Panc1 (cell line): ENCODE measurements at regions not wholly inside any gene's neighbourhood (a gene's known extent, or its start where the extent isn't known, plus 50 kb on each side); places are given as distances from the start of the nearest gene placed in this dataset.

Source experiments
- POLR2AphosphoS5 ChIP-seq: IDR thresholded peaks from 2 replicates; pipeline ENCODE4 v1.6.1; 2012; ENCODE audit warnings: mild to moderate bottlenecking, low read depth, low read length, moderate library complexity
- SIN3A ChIP-seq: IDR thresholded peaks from 2 replicates; pipeline ENCODE4 v1.6.1; 2012; ENCODE audit warnings: low read depth, mild to moderate bottlenecking, low read length, moderate library complexity, borderline replicate concordance; ENCODE audit not compliant: insufficient read depth
- TCF7L2 ChIP-seq: IDR thresholded peaks from 2 replicates; pipeline ENCODE4 v1.6.1; 2011; ENCODE audit warnings: mild to moderate bottlenecking, low read depth, low read length, inconsistent platforms
- TF ChIP-seq, protein P1 (sequence below): fragments of 450-650 bp; IDR thresholded peaks from 2 replicates; pipeline ENCODE4 v1.5.1; 2017; ENCODE audit warnings: mild to moderate bottlenecking
- TF ChIP-seq, protein P2 (sequence below), 2 experiments: IDR thresholded peaks; 2 replicates each; pipeline ENCODE4 v1.6.1; 2011 to 2012; ENCODE audit warnings: low read depth in 2 of 2, control low read depth in 1 of 2, low read length in 1 of 2, mild to moderate bottlenecking in 1 of 2, moderate library complexity in 1 of 2; ENCODE audit not compliant: insufficient read depth in 1 of 2

DNA sequence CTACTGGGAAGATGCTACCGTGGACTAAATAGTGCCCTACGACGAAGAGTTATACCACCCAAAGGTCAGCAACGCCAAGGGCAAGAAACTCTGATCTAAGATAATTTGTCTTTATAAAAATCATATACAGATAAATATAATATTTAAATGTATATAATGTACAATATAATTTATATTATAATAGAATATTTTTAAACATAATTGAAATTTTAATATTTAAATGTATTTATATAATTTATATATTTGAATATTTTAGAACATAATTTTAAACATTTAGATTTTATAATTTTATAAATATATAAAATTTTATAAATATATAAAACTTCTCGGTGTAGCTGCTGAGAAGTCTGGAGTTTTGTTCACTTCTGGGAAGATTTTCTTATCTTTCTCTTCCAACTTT, 209.2 kb downstream of the FOXL1 start:
- TF ChIP-seq, protein P1, sequence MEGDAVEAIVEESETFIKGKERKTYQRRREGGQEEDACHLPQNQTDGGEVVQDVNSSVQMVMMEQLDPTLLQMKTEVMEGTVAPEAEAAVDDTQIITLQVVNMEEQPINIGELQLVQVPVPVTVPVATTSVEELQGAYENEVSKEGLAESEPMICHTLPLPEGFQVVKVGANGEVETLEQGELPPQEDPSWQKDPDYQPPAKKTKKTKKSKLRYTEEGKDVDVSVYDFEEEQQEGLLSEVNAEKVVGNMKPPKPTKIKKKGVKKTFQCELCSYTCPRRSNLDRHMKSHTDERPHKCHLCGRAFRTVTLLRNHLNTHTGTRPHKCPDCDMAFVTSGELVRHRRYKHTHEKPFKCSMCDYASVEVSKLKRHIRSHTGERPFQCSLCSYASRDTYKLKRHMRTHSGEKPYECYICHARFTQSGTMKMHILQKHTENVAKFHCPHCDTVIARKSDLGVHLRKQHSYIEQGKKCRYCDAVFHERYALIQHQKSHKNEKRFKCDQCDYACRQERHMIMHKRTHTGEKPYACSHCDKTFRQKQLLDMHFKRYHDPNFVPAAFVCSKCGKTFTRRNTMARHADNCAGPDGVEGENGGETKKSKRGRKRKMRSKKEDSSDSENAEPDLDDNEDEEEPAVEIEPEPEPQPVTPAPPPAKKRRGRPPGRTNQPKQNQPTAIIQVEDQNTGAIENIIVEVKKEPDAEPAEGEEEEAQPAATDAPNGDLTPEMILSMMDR: no peak
- TF ChIP-seq TCF7L2 (no peak), POLR2AphosphoS5 (no peak), SIN3A (no peak)
- TF ChIP-seq, protein P2, sequence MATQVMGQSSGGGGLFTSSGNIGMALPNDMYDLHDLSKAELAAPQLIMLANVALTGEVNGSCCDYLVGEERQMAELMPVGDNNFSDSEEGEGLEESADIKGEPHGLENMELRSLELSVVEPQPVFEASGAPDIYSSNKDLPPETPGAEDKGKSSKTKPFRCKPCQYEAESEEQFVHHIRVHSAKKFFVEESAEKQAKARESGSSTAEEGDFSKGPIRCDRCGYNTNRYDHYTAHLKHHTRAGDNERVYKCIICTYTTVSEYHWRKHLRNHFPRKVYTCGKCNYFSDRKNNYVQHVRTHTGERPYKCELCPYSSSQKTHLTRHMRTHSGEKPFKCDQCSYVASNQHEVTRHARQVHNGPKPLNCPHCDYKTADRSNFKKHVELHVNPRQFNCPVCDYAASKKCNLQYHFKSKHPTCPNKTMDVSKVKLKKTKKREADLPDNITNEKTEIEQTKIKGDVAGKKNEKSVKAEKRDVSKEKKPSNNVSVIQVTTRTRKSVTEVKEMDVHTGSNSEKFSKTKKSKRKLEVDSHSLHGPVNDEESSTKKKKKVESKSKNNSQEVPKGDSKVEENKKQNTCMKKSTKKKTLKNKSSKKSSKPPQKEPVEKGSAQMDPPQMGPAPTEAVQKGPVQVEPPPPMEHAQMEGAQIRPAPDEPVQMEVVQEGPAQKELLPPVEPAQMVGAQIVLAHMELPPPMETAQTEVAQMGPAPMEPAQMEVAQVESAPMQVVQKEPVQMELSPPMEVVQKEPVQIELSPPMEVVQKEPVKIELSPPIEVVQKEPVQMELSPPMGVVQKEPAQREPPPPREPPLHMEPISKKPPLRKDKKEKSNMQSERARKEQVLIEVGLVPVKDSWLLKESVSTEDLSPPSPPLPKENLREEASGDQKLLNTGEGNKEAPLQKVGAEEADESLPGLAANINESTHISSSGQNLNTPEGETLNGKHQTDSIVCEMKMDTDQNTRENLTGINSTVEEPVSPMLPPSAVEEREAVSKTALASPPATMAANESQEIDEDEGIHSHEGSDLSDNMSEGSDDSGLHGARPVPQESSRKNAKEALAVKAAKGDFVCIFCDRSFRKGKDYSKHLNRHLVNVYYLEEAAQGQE (IDR thresholded peaks at IDR 0.05; ENCODE audit: insufficient read depth in 1 of 2, low read depth in 2 of 2, low read length in 1 of 2): no peak
